Prostate gland (tissue), 2 donors: ENCODE measurements at regions not wholly inside any gene's neighbourhood (a gene's known extent, or its start where the extent isn't known, plus 50 kb on each side); places are given as distances from the start of the nearest gene placed in this dataset.
A peak's percentile ranks its signal among the peaks of the same experiment; 100 is the strongest.
"Not testable (repeated sequence)": the region's sequence is repeated elsewhere in the genome, so short reads cannot be mapped to it uniquely, and the experiment has no call there.

ENCODE experiments used
- DNase-seq: peaks from one replicate; pipeline ENCODE4 v3.0.0-alpha.2; 2019; ENCODE audit warnings: low spot score
- H3K27ac ChIP-seq, 2 donors: fragments of 200-600 bp; sonication (generic); 2 replicates each; pipeline ENCODE4 v1.5.1; 2017 to 2019
- H3K27me3 ChIP-seq: fragments of 200-600 bp; sonication (generic); replicated peaks from 2 replicates; pipeline ENCODE4 v1.5.1; 2019; ENCODE audit not compliant: insufficient read depth
- H3K36me3 ChIP-seq, 2 donors: fragments of 200-600 bp; sonication (generic); 1 replicate in 1 of 2; 2 replicates in 1 of 2; pipeline versions ENCODE4 v1.5.1 to v1.8.1; 2017 to 2019
- H3K4me1 ChIP-seq: fragments of 200-600 bp; sonication (generic); replicated peaks from 2 replicates; pipeline ENCODE4 v1.5.1; 2019
- H3K4me3 ChIP-seq, 2 donors: fragments of 200-600 bp; sonication (generic); 2 replicates each; pipeline ENCODE4 v1.5.1; 2017 to 2019
- H3K9me3 ChIP-seq: fragments of 200-600 bp; sonication (generic); 2 replicates; pipeline ENCODE4 v1.5.1; 2017
- POLR2A ChIP-seq: fragments of 450-650 bp; IDR thresholded peaks from one replicate; pipeline ENCODE4 v1.6.1; 2016; ENCODE audit warnings: antibody characterized with exemption, mild to moderate bottlenecking
- POLR2AphosphoS5 ChIP-seq: sonication (generic); formaldehyde crosslinking; IDR thresholded peaks from one replicate; pipeline ENCODE4 v1.6.1; 2017; ENCODE audit warnings: antibody characterized with exemption
- WGBS: methylation state at CpG from one replicate; pipeline ENCODE4 v1.1.5; 2018; 5-methylcytosine and 5-hydroxymethylcytosine counted together
- intact Hi-C: fragments of 100-400 bp; cut with DNase I; formaldehyde crosslinking; loops from one replicate; pipeline ENCODE4 v1.14.2; 2022
- TF ChIP-seq, protein P1 (sequence below), 4 experiments: fragments of 200-600 bp in 2 of 4; fragments of 450-650 bp in 2 of 4; sonication (generic) in 2 of 4; IDR thresholded peaks; 1 replicate in 3 of 4; 2 replicates in 1 of 4; pipeline ENCODE4 v1.5.1; 2016 to 2019; ENCODE audit warnings: antibody characterized with exemption in 4 of 4, mild to moderate bottlenecking in 2 of 4, moderate library complexity in 2 of 4

DNA sequence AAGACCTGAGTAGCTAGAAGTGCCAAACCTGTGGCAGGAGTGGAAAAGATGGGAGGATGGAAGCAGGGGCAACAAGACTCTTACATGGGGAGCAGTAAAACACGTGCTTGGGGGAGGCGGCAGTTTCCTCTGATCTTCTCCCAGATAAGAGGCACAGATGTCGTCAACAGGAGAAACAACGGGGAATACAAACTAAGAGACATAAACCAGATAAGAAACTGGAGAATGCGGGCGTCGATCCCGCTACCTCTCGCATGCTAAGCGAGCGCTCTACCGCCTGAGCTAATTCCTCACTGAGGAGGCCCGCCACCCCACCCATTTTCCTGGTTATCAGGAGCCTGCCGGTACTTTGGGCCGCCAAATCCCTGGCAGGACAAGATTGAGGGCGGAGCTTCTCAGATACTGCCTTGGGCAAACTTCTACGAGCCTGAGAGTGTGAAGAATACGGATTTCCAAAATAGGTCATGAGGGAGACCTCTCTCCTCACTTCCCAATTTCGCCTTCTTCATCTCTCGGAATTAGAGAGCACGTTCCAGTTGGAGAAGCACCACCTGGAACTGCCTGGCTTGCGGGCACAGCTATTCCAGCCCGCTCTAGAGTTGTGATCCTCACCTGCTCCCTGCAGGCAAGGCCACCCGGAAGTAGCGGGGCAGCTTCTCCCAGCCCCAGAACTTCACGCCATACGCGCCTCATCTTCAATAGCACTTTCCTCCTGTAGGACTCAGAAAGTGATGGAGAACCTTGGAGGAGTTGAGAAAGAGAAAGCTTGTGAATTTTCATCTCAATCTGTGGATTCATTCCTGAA, 496.0 kb downstream of the PRIM2 start:
- H3K4me1 ChIP-seq, H3K9me3 ChIP-seq, DNase-seq, H3K27ac ChIP-seq, H3K27me3 ChIP-seq, H3K36me3 ChIP-seq, intact Hi-C loops, H3K4me3 ChIP-seq: not testable (repeated sequence)
- WGBS: 10% methylated on average over 28 of the region's 28 CpGs

DNA sequence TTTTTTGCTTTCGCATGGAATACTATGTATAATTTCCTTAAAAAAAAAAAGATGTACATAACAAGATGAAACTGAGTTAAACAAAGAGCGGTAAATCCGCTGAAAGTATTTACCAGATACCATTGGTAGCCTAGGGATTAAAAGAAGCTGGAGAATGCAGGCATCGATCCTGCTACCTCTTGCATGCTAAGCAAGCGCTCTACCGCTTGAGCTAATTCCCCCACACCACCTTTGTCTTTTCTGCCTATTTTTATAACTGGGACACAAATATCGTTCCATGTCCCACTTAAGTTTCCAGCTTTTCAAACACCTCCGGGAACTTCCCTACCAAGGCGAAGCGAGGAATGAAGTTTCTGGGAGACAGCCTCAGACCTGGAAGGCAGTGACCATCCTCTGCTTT, 498.4 kb downstream of the PRIM2 start:
- H3K36me3 ChIP-seq, DNase-seq, H3K27me3 ChIP-seq, intact Hi-C loops, H3K4me1 ChIP-seq, H3K9me3 ChIP-seq, H3K27ac ChIP-seq, H3K4me3 ChIP-seq: not testable (repeated sequence)
- WGBS: 9% methylated on average over 10 of the region's 10 CpGs

DNA sequence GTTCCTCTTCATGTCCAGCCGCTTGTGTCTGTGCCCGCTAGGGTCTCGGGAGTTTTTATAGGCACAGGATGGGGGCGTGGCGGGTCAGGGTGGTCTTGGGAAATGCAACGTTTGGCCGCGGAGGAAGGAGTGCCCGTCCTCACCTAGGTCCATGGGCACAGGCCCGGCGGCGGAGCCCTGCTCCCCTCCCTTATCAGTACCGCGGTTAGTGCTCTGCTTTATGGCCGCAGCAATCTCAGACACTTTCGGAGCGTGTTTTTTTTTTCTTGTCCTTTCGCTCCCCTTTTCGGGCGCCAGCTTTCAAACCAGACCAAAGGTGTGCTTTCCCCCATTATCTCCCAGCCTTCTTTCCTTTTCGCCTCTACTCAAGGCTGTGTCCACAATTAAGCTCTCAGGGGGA, 503.9 kb downstream of the PRIM2 start:
- WGBS: 4% methylated on average over 10 of the region's 21 CpGs
- intact Hi-C loops, H3K36me3 ChIP-seq, H3K27me3 ChIP-seq, H3K9me3 ChIP-seq, DNase-seq, H3K27ac ChIP-seq, H3K4me1 ChIP-seq, H3K4me3 ChIP-seq: not testable (repeated sequence)

DNA sequence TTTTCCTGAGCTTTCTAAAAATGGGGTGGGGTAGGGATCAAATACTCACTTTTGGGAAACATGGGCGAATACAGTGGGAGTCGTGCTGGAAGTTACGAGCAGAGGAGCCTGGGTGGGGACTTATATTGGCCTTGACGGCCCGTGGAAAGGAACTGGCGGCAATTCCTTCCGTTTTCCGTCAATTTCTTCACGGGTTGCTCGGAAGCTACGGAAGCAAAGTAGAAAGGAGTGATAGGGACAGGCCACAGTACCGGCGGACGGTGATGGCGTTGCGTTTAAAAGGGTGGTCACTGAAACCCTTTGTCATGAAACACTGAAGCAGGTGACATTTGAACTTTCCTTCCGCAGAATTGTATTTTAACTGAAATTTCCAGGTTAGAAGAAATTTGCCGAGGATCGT, 505.0 kb downstream of the PRIM2 start:
- intact Hi-C loops, DNase-seq, H3K36me3 ChIP-seq, H3K4me1 ChIP-seq, H3K9me3 ChIP-seq, H3K27me3 ChIP-seq, H3K4me3 ChIP-seq, H3K27ac ChIP-seq: not testable (repeated sequence)
- 7% methylated on average over 19 of the region's 19 CpGs for WGBS

DNA sequence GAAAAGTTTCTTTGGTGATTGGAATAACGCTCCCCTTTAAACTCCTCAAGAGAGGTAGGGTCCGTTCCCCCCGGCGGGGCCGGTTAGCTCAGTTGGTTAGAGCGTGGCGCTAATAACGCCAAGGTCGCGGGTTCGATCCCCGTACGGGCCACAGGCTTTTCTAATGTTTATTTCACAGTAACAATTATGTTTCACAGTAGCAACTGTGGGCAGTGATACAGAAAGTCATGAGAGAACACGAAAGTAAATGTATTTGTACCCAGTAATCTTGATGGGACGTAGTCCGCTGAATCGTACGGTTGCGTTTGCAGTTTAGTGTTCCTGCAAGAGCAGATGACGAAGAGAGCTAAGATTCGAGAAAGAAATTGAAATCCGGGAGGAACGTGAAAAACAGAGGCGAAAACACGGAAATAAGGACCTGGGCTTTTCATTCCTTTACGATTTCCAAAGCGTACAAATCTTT, 505.5 kb downstream of the PRIM2 start:
- no peaks in the 10 kb centered on the region for H3K4me1 ChIP-seq
- H3K27me3 ChIP-seq: peaks cover 4% of the 10 kb centered on the region
- DNase-seq: no peak
- H3K9me3 ChIP-seq: no peaks in the 10 kb centered on the region
- no peak overlapping the region for H3K27ac ChIP-seq
- no peaks in the 10 kb centered on the region for H3K36me3 ChIP-seq
- TF ChIP-seq POLR2A (no peak), POLR2AphosphoS5 (no peak)
- TF ChIP-seq, protein P1, sequence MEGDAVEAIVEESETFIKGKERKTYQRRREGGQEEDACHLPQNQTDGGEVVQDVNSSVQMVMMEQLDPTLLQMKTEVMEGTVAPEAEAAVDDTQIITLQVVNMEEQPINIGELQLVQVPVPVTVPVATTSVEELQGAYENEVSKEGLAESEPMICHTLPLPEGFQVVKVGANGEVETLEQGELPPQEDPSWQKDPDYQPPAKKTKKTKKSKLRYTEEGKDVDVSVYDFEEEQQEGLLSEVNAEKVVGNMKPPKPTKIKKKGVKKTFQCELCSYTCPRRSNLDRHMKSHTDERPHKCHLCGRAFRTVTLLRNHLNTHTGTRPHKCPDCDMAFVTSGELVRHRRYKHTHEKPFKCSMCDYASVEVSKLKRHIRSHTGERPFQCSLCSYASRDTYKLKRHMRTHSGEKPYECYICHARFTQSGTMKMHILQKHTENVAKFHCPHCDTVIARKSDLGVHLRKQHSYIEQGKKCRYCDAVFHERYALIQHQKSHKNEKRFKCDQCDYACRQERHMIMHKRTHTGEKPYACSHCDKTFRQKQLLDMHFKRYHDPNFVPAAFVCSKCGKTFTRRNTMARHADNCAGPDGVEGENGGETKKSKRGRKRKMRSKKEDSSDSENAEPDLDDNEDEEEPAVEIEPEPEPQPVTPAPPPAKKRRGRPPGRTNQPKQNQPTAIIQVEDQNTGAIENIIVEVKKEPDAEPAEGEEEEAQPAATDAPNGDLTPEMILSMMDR (IDR thresholded peaks at IDR 0.05): no peak
- H3K4me3 ChIP-seq: no peak overlapping the region
- 6% methylated on average over 27 of the region's 27 CpGs for WGBS
- intact Hi-C loops: no loop called here

DNA sequence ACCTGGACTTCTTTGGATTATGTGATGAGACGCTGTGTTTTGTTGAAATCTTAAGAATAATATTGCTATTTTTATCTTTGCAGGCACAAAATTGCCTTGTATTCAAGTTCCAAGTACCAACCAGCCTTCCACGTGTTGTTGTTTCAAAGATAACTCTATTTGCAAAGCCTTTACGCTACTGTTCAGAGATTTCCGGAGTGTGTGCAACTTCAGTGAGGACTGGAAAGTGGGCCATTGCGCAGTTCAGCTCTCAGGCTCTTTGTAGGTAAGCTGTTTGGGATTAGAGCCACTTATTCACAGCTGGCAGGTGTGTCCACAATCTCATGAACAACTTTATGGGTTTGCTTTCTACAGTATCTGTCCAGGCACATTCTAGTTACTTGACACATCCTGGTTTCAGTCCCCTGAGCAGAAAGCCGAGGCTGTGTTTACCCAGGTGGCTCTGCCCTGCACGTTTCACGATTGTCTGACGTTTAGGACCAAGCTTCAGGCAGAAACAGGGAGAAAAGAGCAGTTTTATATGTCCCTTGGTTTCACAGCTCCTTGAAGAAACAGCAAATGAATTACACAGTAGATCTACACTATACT, 520.3 kb downstream of the PRIM2 start:
- TF ChIP-seq POLR2AphosphoS5: peak; percentile 22
- H3K9me3 ChIP-seq, H3K27ac ChIP-seq, H3K4me1 ChIP-seq, H3K27me3 ChIP-seq, intact Hi-C loops, H3K36me3 ChIP-seq, H3K4me3 ChIP-seq: not testable (repeated sequence)
- DNase-seq: peak; percentile 16
- WGBS: 31% methylated on average over 9 of the region's 9 CpGs

DNA sequence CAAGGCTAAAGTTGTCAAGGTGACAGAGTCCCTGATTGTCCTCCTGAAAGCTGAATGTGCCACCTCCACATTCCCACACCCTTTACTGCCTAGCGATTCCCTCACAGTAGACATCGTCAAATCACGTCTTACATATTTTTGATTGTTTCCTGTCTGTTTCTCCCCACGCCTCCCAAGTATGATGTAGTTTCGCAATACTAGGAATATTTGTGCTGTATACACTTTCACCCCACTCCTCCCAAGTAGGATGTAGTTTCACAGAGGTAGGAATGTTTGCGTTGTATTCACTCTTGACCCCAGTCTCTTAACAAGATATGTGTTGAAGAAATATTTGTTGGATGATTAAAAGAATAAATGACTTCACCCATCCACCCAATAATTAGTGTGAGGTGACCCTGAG, 524.1 kb downstream of the PRIM2 start:
- H3K27me3 ChIP-seq, intact Hi-C loops, H3K4me1 ChIP-seq, H3K4me3 ChIP-seq, H3K9me3 ChIP-seq, H3K36me3 ChIP-seq, H3K27ac ChIP-seq, DNase-seq: not testable (repeated sequence)
- WGBS: 88% methylated on average over 6 of the region's 6 CpGs

DNA sequence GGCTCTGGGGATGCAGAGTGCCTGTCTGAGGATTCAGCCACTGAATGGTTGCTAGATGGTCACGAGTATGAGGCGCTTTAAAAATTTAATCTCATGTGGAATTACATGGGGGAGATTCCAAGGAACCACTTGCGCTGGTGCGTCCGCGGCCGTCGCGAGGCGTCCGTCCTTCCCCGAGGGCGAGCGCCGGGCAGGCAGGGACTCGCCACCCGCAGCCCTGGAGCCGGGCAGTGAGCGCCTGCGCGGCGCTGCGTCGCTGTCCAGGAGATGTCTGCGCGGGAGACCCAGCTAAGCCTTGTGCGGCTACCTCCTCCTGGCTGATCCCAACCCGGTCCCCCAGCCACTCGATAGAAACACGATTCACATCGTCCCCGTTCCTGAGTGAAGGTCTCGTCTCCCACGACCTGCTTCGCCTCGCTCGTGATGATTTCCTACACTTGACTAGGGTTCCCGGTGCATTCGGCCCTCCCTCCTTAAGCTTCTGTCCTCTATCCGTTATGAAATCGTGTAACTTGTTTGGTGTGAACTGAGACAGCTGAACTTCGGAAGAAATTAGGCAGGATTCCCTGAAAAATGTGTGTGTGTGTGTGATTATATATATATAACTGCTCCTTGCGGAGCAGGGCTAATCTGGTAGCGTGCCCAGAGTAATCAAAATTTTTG, 536.4 kb downstream of the PRIM2 start:
- H3K4me3 ChIP-seq, intact Hi-C loops, H3K4me1 ChIP-seq, H3K9me3 ChIP-seq, DNase-seq, H3K27ac ChIP-seq, H3K27me3 ChIP-seq, H3K36me3 ChIP-seq: not testable (repeated sequence)
- WGBS: 11% methylated on average over 26 of the region's 44 CpGs

DNA sequence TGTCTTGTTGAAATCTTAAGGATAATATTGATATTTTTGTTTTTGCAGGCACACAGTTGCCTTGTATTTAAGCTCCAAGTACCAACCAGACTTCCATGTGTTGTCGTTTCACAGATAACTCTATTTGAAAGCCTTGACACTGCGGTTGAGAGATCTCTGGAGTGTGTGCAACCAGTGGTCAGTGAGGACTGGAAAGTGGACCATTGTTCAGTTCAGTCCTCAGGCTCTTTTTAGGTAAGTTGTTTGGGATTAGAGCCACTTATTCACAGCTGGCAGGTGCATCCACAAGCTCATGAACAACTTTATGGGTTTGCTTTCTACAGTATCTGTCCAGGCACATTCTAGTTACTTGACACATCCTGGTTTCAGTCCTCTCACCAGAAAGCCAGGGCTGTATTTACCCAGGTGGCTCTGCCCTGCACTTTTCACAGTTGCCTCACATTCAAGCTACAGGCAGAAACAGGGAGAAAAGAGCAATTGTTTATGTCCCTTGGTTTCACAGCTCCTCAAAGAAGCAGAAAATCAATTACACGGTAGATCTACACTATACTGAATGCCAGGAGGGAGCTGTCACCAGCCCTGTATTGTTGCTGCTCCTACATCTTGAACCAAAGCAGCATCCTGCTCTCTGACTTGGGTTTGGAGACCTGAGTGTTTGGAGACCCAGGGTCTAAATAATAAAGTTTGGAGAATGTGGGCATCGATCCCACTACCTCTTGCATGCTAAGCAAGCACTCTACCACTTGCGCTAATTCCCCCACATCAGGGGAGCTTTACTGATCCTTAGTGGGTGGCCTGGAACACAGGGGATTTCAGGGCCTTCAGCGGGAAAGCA, 543.3 kb downstream of the PRIM2 start:
- intact Hi-C loops, H3K27ac ChIP-seq, DNase-seq, H3K36me3 ChIP-seq, H3K4me1 ChIP-seq, H3K9me3 ChIP-seq, H3K27me3 ChIP-seq, H3K4me3 ChIP-seq: not testable (repeated sequence)
- 47% methylated on average over 4 of the region's 6 CpGs for WGBS

DNA sequence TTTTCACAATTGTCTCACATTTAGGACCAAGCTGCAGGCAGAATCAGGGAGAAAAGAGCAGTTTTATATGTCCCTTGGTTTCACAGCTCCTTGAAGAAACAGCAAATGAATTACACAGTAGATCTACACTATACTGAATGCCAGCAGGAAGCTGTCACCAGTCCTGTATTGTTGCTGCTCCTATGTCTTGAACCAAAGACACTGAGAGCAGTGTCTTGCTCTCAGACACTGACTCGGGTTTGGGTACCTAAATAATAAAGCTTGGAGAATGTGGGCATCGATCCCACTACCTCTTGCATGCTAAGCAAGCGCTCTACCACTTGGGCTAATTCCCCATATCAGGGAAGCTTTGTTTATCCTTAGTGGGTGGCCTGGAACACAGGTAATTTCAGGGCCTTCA, 552.7 kb downstream of the PRIM2 start:
- intact Hi-C loops, H3K36me3 ChIP-seq, H3K4me3 ChIP-seq, DNase-seq, H3K4me1 ChIP-seq, H3K27me3 ChIP-seq, H3K27ac ChIP-seq, H3K9me3 ChIP-seq: not testable (repeated sequence)
- 23% methylated on average over 3 of the region's 3 CpGs for WGBS

DNA sequence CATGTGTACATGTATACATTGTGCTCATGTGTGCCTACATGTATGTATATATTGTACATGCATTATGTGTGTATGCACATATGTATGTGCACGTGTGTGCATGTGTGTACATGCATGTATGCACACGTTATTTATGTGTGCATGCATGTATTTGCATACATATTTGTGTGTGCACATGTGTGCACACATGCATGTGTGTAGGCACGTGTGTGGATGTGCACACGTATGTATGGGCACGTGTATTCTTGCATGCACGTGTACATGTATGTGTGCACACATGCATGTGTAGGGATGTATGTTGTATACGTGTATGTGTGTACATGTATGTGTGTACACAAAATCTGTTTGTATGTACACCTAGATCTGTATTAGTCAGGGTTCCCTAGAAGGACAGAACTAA, 556.0 kb downstream of the PRIM2 start:
- H3K4me3 ChIP-seq, intact Hi-C loops: not testable (repeated sequence)

More for the DNA sequence above, 556.0 kb downstream of the PRIM2 start:
- H3K36me3 ChIP-seq, DNase-seq, H3K27me3 ChIP-seq, H3K9me3 ChIP-seq, H3K27ac ChIP-seq, H3K4me1 ChIP-seq: not testable (repeated sequence)
- WGBS: 80% methylated on average over 7 of the region's 7 CpGs
